Esophagus squamous epithelium (tissue), 5 donors: ENCODE measurements at regions not wholly inside any gene's neighbourhood (a gene's known extent, or its start where the extent isn't known, plus 50 kb on each side); places are given as distances from the start of the nearest gene placed in this dataset.

Experiments
- DNase-seq: peaks from one replicate; lab custom pipeline; 2025; lab: John Stamatoyannopoulos, UW
- H3K27ac ChIP-seq, 4 donors: fragments of 200-600 bp; sonication (generic); one replicate each; pipeline ENCODE4 v1.5.1; 2016 to 2019; ENCODE audit warnings: mild to moderate bottlenecking in 1 of 4
- H3K27me3 ChIP-seq, 4 donors: fragments of 200-600 bp; sonication (generic); 1 replicate in 3 of 4; 2 replicates in 1 of 4; pipeline versions ENCODE4 v1.5.1 to v1.6.0; 2017 to 2021; ENCODE audit warnings: antibody characterized with exemption in 1 of 4
- H3K36me3 ChIP-seq, 3 donors: fragments of 200-600 bp; sonication (generic); one replicate each; pipeline ENCODE4 v1.5.1; 2016 to 2019
- H3K4me1 ChIP-seq, 3 donors: fragments of 200-600 bp; sonication (generic); one replicate each; pipeline ENCODE4 v1.5.1; 2017 to 2019
- H3K4me3 ChIP-seq, 4 donors: fragments of 200-600 bp; sonication (generic); 1 replicate in 3 of 4; 2 replicates in 1 of 4; pipeline ENCODE4 v1.5.1; 2016 to 2019; ENCODE audit warnings: mild to moderate bottlenecking in 2 of 4, moderate library complexity in 1 of 4
- H3K9me3 ChIP-seq, 3 donors: fragments of 200-600 bp; sonication (generic); one replicate each; pipeline ENCODE4 v1.5.1; 2016 to 2019
- POLR2A ChIP-seq, 4 donors: fragments of 450-650 bp; IDR thresholded peaks; one replicate each; pipeline ENCODE4 v1.6.1; 2017; ENCODE audit warnings: antibody characterized with exemption in 4 of 4, mild to moderate bottlenecking in 4 of 4, moderate library complexity in 3 of 4
- WGBS, 2 donors: methylation state at CpG; one replicate each; pipeline ENCODE4 v1.1.5; 2018; 5-methylcytosine and 5-hydroxymethylcytosine counted together
- intact Hi-C: fragments of 100-400 bp; cut with DNase I; formaldehyde crosslinking; loops from one replicate; pipeline ENCODE4 v1.15.0; 2022
- TF ChIP-seq, protein P1 (sequence below), 6 experiments: fragments of 450-650 bp in 4 of 6; fragments of 200-600 bp in 2 of 6; sonication (generic) in 2 of 6; IDR thresholded peaks; one replicate each; pipeline ENCODE4 v1.5.1; 2016 to 2019; ENCODE audit warnings: antibody characterized with exemption in 6 of 6, mild to moderate bottlenecking in 4 of 6, moderate library complexity in 4 of 6
- donor health status: DM: yes; HTN: yes; CAD: no.

DNA sequence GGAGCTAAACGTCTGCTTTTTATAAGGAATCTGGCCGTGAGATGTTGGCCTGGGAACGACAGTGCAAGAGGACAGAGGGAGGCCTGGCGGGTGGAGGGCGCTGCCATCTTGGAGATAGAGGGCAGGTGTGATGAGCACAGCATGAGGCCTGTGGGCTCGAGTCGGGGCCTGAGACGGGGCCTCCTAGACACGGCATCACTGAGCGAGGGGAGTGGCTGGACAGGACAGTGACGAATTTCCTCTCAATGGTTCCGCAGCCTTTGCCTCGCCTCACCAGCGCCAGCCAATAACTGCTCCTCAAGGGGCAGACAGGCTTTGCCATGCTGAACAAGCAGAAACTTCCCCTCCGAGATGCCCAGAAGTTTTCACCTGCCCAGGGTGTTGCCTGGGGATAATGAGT lies 376.7 kb downstream of the THBS2 start:
- WGBS, 2 donors, result 83 to 89% methylated on average over 11 to 14 of the region's 15 CpGs
- no peak for DNase-seq
- H3K9me3 ChIP-seq, result no peaks in the 10 kb centered on the region
- peaks cover 0 to 43% (median 2%) of the 10 kb centered on the region in 4 donors for H3K27me3 ChIP-seq
- no peak overlapping the region for H3K4me3 ChIP-seq
- no peak for TF ChIP-seq POLR2A (IDR thresholded peaks at IDR 0.05)
- TF ChIP-seq, protein P1, sequence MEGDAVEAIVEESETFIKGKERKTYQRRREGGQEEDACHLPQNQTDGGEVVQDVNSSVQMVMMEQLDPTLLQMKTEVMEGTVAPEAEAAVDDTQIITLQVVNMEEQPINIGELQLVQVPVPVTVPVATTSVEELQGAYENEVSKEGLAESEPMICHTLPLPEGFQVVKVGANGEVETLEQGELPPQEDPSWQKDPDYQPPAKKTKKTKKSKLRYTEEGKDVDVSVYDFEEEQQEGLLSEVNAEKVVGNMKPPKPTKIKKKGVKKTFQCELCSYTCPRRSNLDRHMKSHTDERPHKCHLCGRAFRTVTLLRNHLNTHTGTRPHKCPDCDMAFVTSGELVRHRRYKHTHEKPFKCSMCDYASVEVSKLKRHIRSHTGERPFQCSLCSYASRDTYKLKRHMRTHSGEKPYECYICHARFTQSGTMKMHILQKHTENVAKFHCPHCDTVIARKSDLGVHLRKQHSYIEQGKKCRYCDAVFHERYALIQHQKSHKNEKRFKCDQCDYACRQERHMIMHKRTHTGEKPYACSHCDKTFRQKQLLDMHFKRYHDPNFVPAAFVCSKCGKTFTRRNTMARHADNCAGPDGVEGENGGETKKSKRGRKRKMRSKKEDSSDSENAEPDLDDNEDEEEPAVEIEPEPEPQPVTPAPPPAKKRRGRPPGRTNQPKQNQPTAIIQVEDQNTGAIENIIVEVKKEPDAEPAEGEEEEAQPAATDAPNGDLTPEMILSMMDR (IDR thresholded peaks at IDR 0.05), result no peak
- no peak overlapping the region for H3K27ac ChIP-seq
- intact Hi-C loops, result no loop called here
- H3K4me1 ChIP-seq, result peaks cover 0 to 12% (median 0%) of the 10 kb centered on the region in 3 donors
- H3K36me3 ChIP-seq, result no peaks in the 10 kb centered on the region

- no peaks in the 10 kb centered on the region for H3K36me3 ChIP-seq
- intact Hi-C loops, result no loop called here
- no peaks in the 10 kb centered on the region for H3K9me3 ChIP-seq
- DNase-seq, result no peak
- no peak for TF ChIP-seq POLR2A (IDR thresholded peaks at IDR 0.05)
- TF ChIP-seq, protein P1 (IDR thresholded peaks at IDR 0.05), result no peak
- WGBS, 2 donors, result 92 to 98% methylated on average over 12 to 24 of the region's 26 CpGs
- no peak overlapping the region for H3K4me3 ChIP-seq
- H3K4me1 ChIP-seq, result peaks cover 0 to 12% (median 0%) of the 10 kb centered on the region in 3 donors
- H3K27me3 ChIP-seq, result peaks cover 0 to 42% (median 2%) of the 10 kb centered on the region in 4 donors
- no peak overlapping the region for H3K27ac ChIP-seq
Measured at GRCh38 chr6:168875811-168876576, 377.7 kb downstream of the THBS2 start.

- Histone ChIP-seq H3K27me3 (peaks cover 0 to 39% (median 2%) of the 10 kb centered on the region in 4 donors), H3K9me3 (no peaks in the 10 kb centered on the region), H3K36me3 (no peaks in the 10 kb centered on the region), H3K4me1 (peaks cover 0 to 12% (median 0%) of the 10 kb centered on the region in 3 donors), H3K27ac (no peak overlapping the region), H3K4me3 (no peak overlapping the region)
- TF ChIP-seq, protein P1 (IDR thresholded peaks at IDR 0.05), result no peak
- TF ChIP-seq POLR2A (IDR thresholded peaks at IDR 0.05), result no peak
- WGBS, 2 donors, result 81 to 86% methylated on average over 8 to 10 of the region's 10 CpGs
- no peak for DNase-seq
- intact Hi-C loops, result no loop called here
Measured at GRCh38 chr6:168874637-168875036, 379.0 kb downstream of the THBS2 start.

- Histone ChIP-seq H3K9me3 (no peaks in the 10 kb centered on the region), H3K4me1 (peaks cover 0 to 12% (median 0%) of the 10 kb centered on the region in 3 donors), H3K4me3 (no peak overlapping the region), H3K36me3 (no peaks in the 10 kb centered on the region), H3K27ac (no peak overlapping the region), H3K27me3 (peaks cover 0 to 39% (median 2%) of the 10 kb centered on the region in 4 donors)
- DNase-seq, result no peak
- intact Hi-C loops, result no loop called here
- WGBS, 2 donors, result 84 to 86% methylated on average over 36 to 38 of the region's 38 CpGs
- TF ChIP-seq, protein P1 (IDR thresholded peaks at IDR 0.05), result no peak
- no peak for TF ChIP-seq POLR2A (IDR thresholded peaks at IDR 0.05)
Measured at GRCh38 chr6:168873278-168874190, 380.1 kb downstream of the THBS2 start.
